HG03439 (cell line): ENCODE measurements at regions not wholly inside any gene's neighbourhood (a gene's known extent, or its start where the extent isn't known, plus 50 kb on each side); places are given as distances from the start of the nearest gene placed in this dataset.

Experiments
- ATAC-seq: cut with Tn5 transposase; IDR thresholded peaks from one replicate; pipeline ENCODE4 v1.9.1; 2021; ENCODE audit warnings: mild to moderate bottlenecking, moderate library complexity; ENCODE audit not compliant: unreplicated experiment

GRCh38 chr12:115012861-115013235 is 328.9 kb upstream of the TBX3 start:
- ATAC-seq, result no peak

DNA sequence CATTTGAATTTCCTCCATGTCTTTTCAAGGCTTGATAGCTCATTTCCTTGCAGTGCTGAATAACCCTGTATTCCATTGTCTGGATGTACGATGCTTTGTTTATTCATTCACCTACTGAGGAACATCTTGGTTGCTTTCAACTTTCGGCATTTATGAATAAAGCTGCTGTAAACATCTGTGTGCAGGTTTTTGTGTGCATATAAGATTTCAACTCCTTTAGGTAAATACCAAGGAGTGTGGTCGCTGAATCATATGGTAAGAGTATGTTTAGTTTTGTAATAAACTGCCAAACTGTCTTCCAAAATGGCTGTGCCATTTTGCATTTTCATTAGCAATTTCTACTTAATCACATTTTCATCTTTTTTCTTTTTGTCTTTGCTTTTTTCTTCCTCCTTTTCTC is 327.7 kb upstream of the TBX3 start:
- ATAC-seq, result no peak

GRCh38 chr12:115010324-115010995 is 326.5 kb upstream of the TBX3 start:
- no peak for ATAC-seq

DNA sequence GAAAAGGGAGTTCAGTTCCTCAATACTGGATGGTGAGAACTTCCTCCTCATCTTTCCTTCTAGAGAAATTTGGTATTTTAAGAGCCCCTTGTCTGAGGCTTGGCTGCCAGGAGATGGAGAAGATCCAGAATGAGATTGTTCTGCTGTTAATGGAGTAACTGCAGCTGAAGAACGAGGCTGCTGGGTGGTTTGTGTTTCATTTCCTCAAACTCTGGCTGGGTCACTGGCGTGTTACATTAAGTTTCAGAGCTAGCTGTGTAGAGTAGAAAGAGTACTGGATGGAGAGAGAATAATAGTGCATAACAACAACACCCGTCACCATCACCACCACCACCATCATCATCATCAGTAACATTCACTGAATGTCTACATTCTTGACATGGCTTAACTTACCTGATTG is 325.0 kb upstream of the TBX3 start:
- no peak for ATAC-seq

DNA sequence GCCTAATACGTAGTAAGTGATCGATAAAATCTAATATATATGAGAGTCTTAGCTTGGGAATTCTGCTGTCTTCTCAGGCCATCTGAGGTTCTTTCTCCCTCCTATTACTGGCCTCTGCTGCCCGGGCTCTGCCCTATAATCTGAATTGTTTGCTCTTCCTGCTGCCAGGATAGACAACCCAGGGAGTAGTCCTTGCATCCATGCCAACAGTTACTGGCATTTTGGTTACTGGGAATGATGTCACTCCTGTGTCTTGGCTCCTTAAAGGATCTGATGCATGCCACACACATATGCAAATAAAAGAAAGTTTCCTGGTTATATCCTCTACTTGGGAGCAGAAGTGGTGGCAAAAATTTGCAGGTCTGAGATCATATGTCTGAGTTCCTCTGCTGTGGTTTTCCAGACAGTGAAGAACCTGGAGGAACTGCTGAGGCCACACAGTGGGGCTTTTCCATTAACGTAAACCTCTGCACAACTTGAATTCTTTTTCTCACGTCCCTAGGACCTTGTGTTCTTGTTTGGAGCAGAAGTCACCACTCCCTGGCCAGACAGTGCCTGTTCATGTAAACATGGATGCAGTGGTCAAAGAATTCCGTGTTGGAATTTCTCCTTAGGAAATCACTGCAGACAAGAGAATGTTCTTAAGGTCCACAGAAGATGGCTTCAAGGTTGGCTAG is 320.6 kb upstream of the TBX3 start:
- no peak for ATAC-seq

- no peak for ATAC-seq
These were observed 318.5 kb upstream of the TBX3 start for GRCh38 chr12:115002434-115002833.

GRCh38 chr12:115001571-115002180 is 317.7 kb upstream of the TBX3 start:
- no peak for ATAC-seq

- no peak for ATAC-seq
These were observed 316.1 kb upstream of the TBX3 start for GRCh38 chr12:115000038-115000437.

DNA sequence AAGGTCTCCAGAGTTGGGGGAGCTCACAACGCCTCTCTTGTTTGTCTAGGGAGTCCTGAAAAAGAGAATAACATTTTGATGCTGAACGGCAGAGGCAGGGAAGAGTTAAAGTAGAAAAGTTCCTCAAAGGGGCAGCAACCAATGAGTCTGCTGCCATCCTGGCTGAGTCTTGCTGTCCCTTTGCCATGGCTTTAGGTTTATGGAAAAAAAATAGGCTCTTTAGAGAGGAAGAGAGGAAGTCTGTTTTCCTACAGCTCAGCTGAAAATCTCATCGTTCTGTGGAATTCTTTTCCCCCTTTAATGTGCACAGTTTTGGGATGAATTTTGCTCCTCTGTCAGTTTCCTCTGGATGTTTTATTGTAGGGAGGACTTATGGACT is 314.8 kb upstream of the TBX3 start:
- no peak for ATAC-seq

DNA sequence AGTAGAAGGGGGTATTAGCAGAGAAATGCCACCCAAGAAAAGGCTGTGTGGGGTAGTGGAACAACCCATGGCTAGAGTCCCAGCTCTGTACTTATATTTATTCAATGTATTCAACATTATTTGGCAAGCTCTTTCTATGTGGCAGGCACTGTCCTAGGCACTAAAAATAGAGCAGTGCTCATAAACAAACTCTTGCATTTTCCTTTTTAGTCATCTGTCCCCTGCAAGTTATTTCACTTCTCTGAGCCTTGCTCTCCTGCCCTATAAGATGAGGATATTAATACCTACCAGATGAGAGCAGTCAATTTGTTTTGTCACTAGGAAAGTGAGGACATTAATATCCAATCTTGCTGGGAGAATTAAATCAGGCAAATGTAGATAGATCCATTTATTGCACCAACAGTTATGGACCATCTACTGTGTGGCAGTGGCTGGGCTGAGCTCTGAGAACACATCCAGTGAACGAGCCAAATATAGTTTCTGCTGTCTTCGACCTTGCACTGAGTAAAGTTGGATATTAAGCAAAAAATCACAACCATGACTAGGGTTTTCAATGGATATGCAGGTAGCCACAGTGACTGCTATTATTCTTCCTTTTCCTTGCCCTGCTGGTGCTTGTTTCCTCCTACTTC is 314.3 kb upstream of the TBX3 start:
- no peak for ATAC-seq

DNA sequence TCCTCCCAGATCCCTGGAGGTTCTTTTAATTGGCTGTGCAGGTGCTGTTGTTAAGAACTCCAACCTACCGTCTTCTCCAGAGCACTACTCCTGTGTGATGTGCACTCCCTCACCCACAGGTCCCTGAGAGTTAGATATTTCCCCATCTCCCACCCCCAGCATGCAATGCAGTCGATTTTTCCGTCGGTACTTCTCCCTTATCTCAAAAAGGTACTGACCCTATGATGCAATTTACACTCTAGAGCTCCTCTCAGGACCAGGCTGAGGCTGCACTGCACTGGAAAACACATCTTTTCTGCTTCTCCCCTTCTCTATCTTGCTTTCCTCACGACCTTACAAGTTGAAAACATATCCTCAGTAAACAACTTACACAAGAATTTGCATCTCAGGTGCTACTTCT is 312.4 kb upstream of the TBX3 start:
- no peak for ATAC-seq

DNA sequence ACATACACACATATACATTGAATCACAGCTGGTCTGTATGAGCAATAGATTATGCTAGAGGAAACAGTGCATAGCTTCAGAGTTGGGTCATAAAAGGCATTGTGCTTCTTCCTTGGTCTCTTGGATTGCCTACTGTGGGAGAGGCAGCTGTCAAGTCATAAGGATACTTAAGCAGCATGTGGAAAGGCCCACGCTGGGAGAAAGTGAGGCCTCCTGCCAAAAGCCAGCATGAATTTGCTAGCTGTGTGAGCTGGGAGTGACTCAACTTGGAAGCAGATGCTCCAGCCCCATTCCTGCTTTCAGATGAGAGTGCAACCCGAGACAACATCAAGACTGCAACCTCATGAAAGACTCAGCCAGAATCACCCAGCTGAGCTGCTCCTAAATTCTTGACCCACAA is 311.9 kb upstream of the TBX3 start:
- no peak for ATAC-seq

DNA sequence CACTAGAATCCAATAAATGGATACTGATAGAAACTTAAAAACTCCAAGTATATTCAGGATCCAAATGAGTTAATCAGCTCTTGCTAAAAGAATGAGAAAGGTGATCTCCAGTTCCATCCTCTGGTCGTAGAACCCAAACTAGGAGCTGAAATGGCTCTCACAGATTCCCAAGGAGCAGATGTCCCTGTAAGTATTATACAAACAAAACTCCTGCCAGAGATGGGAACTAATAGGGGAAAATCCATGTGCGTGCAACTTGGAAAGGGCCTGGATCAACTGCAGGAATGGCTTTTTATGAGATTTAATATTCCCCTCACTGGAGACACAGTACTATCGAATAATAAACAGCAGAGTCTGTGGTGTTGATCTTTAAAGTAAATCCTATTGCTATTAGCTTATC is 309.2 kb upstream of the TBX3 start:
- no peak for ATAC-seq

DNA sequence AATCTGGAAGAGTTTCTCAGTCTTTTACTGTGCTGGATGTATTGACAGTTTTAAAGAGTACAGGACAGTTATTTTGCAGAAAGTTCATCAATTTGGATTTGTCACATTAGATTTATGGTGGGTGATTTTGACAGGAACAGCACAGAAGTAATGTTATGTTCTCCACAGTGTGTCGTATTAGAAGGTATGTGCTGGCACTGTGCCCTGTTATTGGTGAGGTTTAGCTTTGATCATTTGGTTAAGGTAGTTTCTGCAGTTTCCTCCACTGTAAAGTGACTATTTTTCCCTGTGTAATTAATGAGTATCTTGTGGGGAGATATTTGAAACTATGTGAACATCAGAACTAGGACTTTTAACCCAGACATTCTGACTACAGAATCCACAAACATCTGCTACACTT is 308.5 kb upstream of the TBX3 start:
- ATAC-seq, result no peak

GRCh38 chr12:114990381-114990780 is 306.4 kb upstream of the TBX3 start:
- ATAC-seq, result no peak

GRCh38 chr12:114986849-114987248 is 302.9 kb upstream of the TBX3 start:
- ATAC-seq, result no peak

GRCh38 chr12:114986178-114986714 is 302.3 kb upstream of the TBX3 start:
- ATAC-seq, result no peak

GRCh38 chr12:114984634-114985061 is 300.7 kb upstream of the TBX3 start:
- ATAC-seq, result no peak

- ATAC-seq, result no peak
These were observed 298.8 kb upstream of the TBX3 start for GRCh38 chr12:114982760-114983159.

GRCh38 chr12:114981036-114981435 is 297.1 kb upstream of the TBX3 start:
- no peak for ATAC-seq

DNA sequence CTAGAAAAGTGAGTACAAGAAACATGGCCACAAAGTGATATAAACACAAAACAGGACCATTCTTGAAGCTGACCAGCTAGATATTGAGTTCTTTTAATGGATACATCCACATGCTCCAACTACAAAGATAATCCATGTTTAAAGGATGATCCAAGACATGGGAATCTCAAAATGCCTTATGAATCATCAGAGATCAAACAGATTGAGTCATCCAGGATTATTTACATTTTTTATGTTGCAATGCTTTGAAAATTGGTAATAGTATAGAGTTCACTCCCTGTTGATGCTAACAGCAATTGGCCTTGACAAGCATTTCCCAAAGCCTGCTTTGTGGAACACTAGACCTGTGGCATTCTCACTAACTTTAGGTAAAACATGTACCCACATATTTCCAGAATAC is 293.0 kb upstream of the TBX3 start:
- ATAC-seq, result no peak

GRCh38 chr12:114976372-114976771 is 292.4 kb upstream of the TBX3 start:
- no peak for ATAC-seq
